ENCODE measurements at regions not wholly inside any gene's neighbourhood (a gene's known extent, or its start where the extent isn't known, plus 50 kb on each side); places are given as distances from the start of the nearest gene placed in this dataset.

- Histone ChIP-seq H3K4me3 (replicated peaks in 1 of 2; ENCODE audit: low read depth in 1 of 2, low read length in 2 of 2) (no peak overlapping the region), H4K20me1 (ENCODE audit: insufficient read depth) (no peaks in the 10 kb centered on the region), H3K27me3 (ENCODE audit: insufficient read depth, low read length) (no peaks in the 10 kb centered on the region), H3K9me2 (ENCODE audit: insufficient read depth) (no peaks in the 10 kb centered on the region), H3K27ac (ENCODE audit: low read depth, low read length) (no peak overlapping the region), H3K36me3 (ENCODE audit: control insufficient read depth in 1 of 2, insufficient read depth in 2 of 2, low read length in 2 of 2) (no peaks in the 10 kb centered on the region), H3K4me1 (ENCODE audit: control insufficient read depth in 1 of 2, insufficient read depth in 2 of 2, low read length in 2 of 2) (no peaks in the 10 kb centered on the region), H2AFZ (ENCODE audit: low read depth, low read length, poor library complexity, severe bottlenecking) (no peak overlapping the region), H3K9ac (ENCODE audit: low read length) (no peak overlapping the region), H3K4me2 (ENCODE audit: low read length) (no peak overlapping the region), H3K9me3 (ENCODE audit: control insufficient read depth in 1 of 2, insufficient read depth in 1 of 2, low read depth in 1 of 2, low read length in 2 of 2) (no peaks in the 10 kb centered on the region), H3K79me2 (ENCODE audit: insufficient read depth, low read length) (no peaks in the 10 kb centered on the region)
- intact Hi-C loops (cut with micrococcal nuclease): no loop called here
- BruUV-seq (replicated peaks): no TSS peak
- ChIA-PET POLR2A (no interaction called here), RAD21 (ENCODE audit: low non-redundant PET in 1 of 2, low total read pairs in 2 of 2, uncharacterized antibody in 2 of 2, unreplicated experiment in 2 of 2) (no interaction called here), CTCF (interaction anchor here (1.2 kb wide), 1 partner anchor 14 kb away, joined by 3 read pairs; no protein-coding TSS in a partner anchor)
- no peak for ATAC-seq
- DNase-seq (ENCODE audit: low read depth, low spot score): no peak
- no peak for TF ChIP-seq EZH2phosphoT487 (IDR thresholded peaks at IDR 0.05; ENCODE audit: borderline replicate concordance)
- no peak for TF ChIP-seq SIN3A (IDR thresholded peaks at IDR 0.05; ENCODE audit: low read depth)
- TF ChIP-seq ZFX (IDR thresholded peaks at IDR 0.05): no peak
- TF ChIP-seq EZH2 (IDR thresholded peaks at IDR 0.05): no peak
- no peak for TF ChIP-seq CEBPB (IDR thresholded peaks at IDR 0.05; ENCODE audit: low read depth)
- no peak for TF ChIP-seq FOSL1 (IDR thresholded peaks at IDR 0.05; ENCODE audit: low read depth)
- TF ChIP-seq YY1 (IDR thresholded peaks at IDR 0.05; ENCODE audit: extremely low read depth, insufficient replicate concordance, low read depth, low read length): no peak
- TF ChIP-seq ELF1 (IDR thresholded peaks at IDR 0.05; ENCODE audit: borderline replicate concordance, low read depth): no peak
- TF ChIP-seq REST (IDR thresholded peaks at IDR 0.05; ENCODE audit: low read depth): no peak
- no peak for TF ChIP-seq SRF (IDR thresholded peaks at IDR 0.05; ENCODE audit: low read depth)
- TF ChIP-seq TCF7L2 (IDR thresholded peaks at IDR 0.05; ENCODE audit: borderline replicate concordance, extremely low read depth, insufficient read depth, insufficient read length): no peak
These were observed 186.8 kb upstream of the ADRA1D start for GRCh38 chr20:4435671-4436455.
